ENCODE measurements at regions not wholly inside any gene's neighbourhood (a gene's known extent, or its start where the extent isn't known, plus 50 kb on each side); places are given as distances from the start of the nearest gene placed in this dataset.
"Not testable (repeated sequence)": the region's sequence is repeated elsewhere in the genome, so short reads cannot be mapped to it uniquely, and the experiment has no call there.

GRCh38 chr1:148297852-148298251, 145.8 kb upstream of the NBPF11 start:
- CTCF ChIA-PET, H3K9me3 ChIP-seq, POLR2A ChIA-PET: not testable (repeated sequence)

DNA sequence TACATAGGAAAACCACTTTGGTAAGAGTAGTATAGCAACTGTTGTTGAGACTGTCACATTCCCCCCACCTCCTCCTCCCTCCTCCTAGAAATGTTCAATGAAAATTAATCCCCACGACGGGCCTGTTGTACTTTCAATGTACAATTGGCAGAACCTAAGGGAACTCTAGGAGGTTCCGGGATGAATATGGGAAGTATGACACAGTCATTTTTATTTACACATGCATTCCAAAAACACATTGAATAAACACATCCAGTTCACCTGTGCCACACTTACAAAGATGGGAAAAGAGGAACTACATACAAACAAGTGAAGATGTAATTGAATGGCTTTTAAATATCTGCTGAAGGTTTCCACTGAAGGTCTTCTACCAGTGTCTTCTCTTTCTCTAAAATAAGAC, 144.4 kb upstream of the NBPF11 start:
- ChIA-PET CTCF (no interaction called here), POLR2A (no interaction called here)
- no peak overlapping the region for H3K9ac ChIP-seq
- no peaks in the 10 kb centered on the region for H3F3A ChIP-seq (replicated peaks; ENCODE audit: insufficient read depth)
- H3K9me2 ChIP-seq, result no peaks in the 10 kb centered on the region
- DNase-seq, result no peak
- no peaks in the 10 kb centered on the region for H3K79me2 ChIP-seq (ENCODE audit: insufficient read depth)
- H3K4me1 ChIP-seq (ENCODE audit: control insufficient read depth in 1 of 2, insufficient read depth in 2 of 2, low read depth in 1 of 2, low read length in 1 of 2), result no peaks in the 10 kb centered on the region
- H3K9me3 ChIP-seq, result no peaks in the 10 kb centered on the region
- 3% methylated on average over 3 of the region's 3 CpGs for WGBS (ENCODE audit: low lambda C conversion rate)
- H3K4me3 ChIP-seq (ENCODE audit: low read depth in 2 of 2, low read length in 1 of 2), result no peak overlapping the region
- H3K27me3 ChIP-seq (ENCODE audit: insufficient read depth), result peaks cover 9% of the 10 kb centered on the region; the same call in 1 of the 2 replicates
- TF ChIP-seq EZH2phosphoT487 (IDR thresholded peaks at IDR 0.05; ENCODE audit: borderline replicate concordance, low read depth) (no peak), ELF1 (IDR thresholded peaks at IDR 0.05) (no peak), MEF2A (IDR thresholded peaks at IDR 0.05; ENCODE audit: borderline replicate concordance, low read depth) (no peak), TCF12 (IDR thresholded peaks at IDR 0.05) (no peak), SIN3A (IDR thresholded peaks at IDR 0.05; ENCODE audit: borderline replicate concordance, low read depth, low read length) (no peak), RFX5 (IDR thresholded peaks at IDR 0.05; ENCODE audit: low read length) (no peak), GATA2 (CRISPR knock-in tag; IDR thresholded peaks at IDR 0.05) (no peak), YY1 (IDR thresholded peaks at IDR 0.05; ENCODE audit: low read depth) (no peak), RAD21 (IDR thresholded peaks at IDR 0.05; ENCODE audit: low read length) (no peak), RCOR1 (IDR thresholded peaks at IDR 0.05; ENCODE audit: low read length) (no peak), POLR2AphosphoS5 (IDR thresholded peaks at IDR 0.05; ENCODE audit: low read depth, low read length) (no peak), EP300 (IDR thresholded peaks at IDR 0.05; ENCODE audit: borderline replicate concordance in 1 of 2, low read depth in 1 of 2, low read length in 1 of 2) (no peak), CHD2 (IDR thresholded peaks at IDR 0.05; ENCODE audit: low read length, partially characterized antibody) (no peak)
- TF ChIP-seq, protein P1, sequence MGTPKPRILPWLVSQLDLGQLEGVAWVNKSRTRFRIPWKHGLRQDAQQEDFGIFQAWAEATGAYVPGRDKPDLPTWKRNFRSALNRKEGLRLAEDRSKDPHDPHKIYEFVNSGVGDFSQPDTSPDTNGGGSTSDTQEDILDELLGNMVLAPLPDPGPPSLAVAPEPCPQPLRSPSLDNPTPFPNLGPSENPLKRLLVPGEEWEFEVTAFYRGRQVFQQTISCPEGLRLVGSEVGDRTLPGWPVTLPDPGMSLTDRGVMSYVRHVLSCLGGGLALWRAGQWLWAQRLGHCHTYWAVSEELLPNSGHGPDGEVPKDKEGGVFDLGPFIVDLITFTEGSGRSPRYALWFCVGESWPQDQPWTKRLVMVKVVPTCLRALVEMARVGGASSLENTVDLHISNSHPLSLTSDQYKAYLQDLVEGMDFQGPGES (IDR thresholded peaks at IDR 0.05; ENCODE audit: low read depth, low read length), result no peak
- H2AFZ ChIP-seq (ENCODE audit: low read depth), result no peak overlapping the region
- H3K27ac ChIP-seq (ENCODE audit: low read depth in 2 of 2, low read length in 1 of 2), result no peak overlapping the region
- H4K20me1 ChIP-seq (ENCODE audit: insufficient read depth), result no peaks in the 10 kb centered on the region
- no peak overlapping the region for H3K4me2 ChIP-seq
- no peaks in the 10 kb centered on the region for H3K36me3 ChIP-seq (replicated peaks in 1 of 2; ENCODE audit: control insufficient read depth in 1 of 2, insufficient read depth in 2 of 2, low read length in 1 of 2)

More at GRCh38 chr1:148297852-148298251, 145.8 kb upstream of the NBPF11 start:
- not testable (repeated sequence) for H2AFZ ChIP-seq (ENCODE audit: low read depth); H3K79me2 ChIP-seq (ENCODE audit: insufficient read depth); H3K27ac ChIP-seq (ENCODE audit: low read depth in 2 of 2, low read length in 1 of 2); H3K9me2 ChIP-seq; H3F3A ChIP-seq (replicated peaks; ENCODE audit: insufficient read depth); H4K20me1 ChIP-seq (ENCODE audit: insufficient read depth); H3K4me3 ChIP-seq (ENCODE audit: low read depth in 2 of 2, low read length in 1 of 2); H3K4me2 ChIP-seq; H3K9ac ChIP-seq; DNase-seq; H3K27me3 ChIP-seq (ENCODE audit: insufficient read depth); H3K4me1 ChIP-seq (ENCODE audit: control insufficient read depth in 1 of 2, insufficient read depth in 2 of 2, low read depth in 1 of 2, low read length in 1 of 2); H3K36me3 ChIP-seq (replicated peaks in 1 of 2; ENCODE audit: control insufficient read depth in 1 of 2, insufficient read depth in 2 of 2, low read length in 1 of 2)
- WGBS (ENCODE audit: low lambda C conversion rate), result 15% methylated on average over 2 of the region's 2 CpGs

All from SK-N-SH (cell line).